Glomerular endothelial cell (primary cell): ENCODE measurements at regions not wholly inside any gene's neighbourhood (a gene's known extent, or its start where the extent isn't known, plus 50 kb on each side); places are given as distances from the start of the nearest gene placed in this dataset.

Experiments
- DNase-seq: peaks from one replicate; pipeline ENCODE4 v3.0.0-alpha.2; 2011; ENCODE audit warnings: low read depth, low spot score; ENCODE audit errors: extremely low read depth

- no peak for DNase-seq
These were observed 177.7 kb upstream of the AHR start for GRCh38 chr7:17120756-17121155.

- no peak for DNase-seq
These were observed 176.8 kb upstream of the AHR start for GRCh38 chr7:17121671-17122070.

- DNase-seq: no peak
These were observed 175.4 kb upstream of the AHR start for GRCh38 chr7:17123020-17123419.

- DNase-seq: no peak
These were observed 171.8 kb upstream of the AHR start for GRCh38 chr7:17126413-17127268.

- DNase-seq: no peak
These were observed 169.2 kb upstream of the AHR start for GRCh38 chr7:17129218-17129617.

GRCh38 chr7:17130281-17131059 is 168.0 kb upstream of the AHR start:
- no peak for DNase-seq

GRCh38 chr7:17131060-17131345 is 167.4 kb upstream of the AHR start:
- no peak for DNase-seq

- DNase-seq: no peak
These were observed 166.3 kb upstream of the AHR start for GRCh38 chr7:17131983-17132655.

GRCh38 chr7:17132726-17133125 is 165.7 kb upstream of the AHR start:
- DNase-seq: no peak

GRCh38 chr7:17133977-17134376 is 164.5 kb upstream of the AHR start:
- DNase-seq: no peak

- no peak for DNase-seq
These were observed 163.7 kb upstream of the AHR start for GRCh38 chr7:17134786-17135185.

- DNase-seq: no peak
These were observed 162.3 kb upstream of the AHR start for GRCh38 chr7:17136126-17136525.

GRCh38 chr7:17139081-17139480 is 159.4 kb upstream of the AHR start:
- no peak for DNase-seq

- DNase-seq: no peak
These were observed 158.0 kb upstream of the AHR start for GRCh38 chr7:17140406-17140805.

- no peak for DNase-seq
These were observed 155.5 kb upstream of the AHR start for GRCh38 chr7:17142831-17143541.

GRCh38 chr7:17144322-17144721 is 154.1 kb upstream of the AHR start:
- DNase-seq: no peak

GRCh38 chr7:17146621-17147020 is 151.8 kb upstream of the AHR start:
- DNase-seq: no peak

GRCh38 chr7:17147409-17147808 is 151.0 kb upstream of the AHR start:
- DNase-seq: no peak

GRCh38 chr7:17150018-17150417 is 148.4 kb upstream of the AHR start:
- no peak for DNase-seq

- no peak for DNase-seq
These were observed 145.7 kb upstream of the AHR start for GRCh38 chr7:17152721-17153120.

GRCh38 chr7:17153536-17153935 is 144.9 kb upstream of the AHR start:
- DNase-seq: no peak
